ENCODE measurements at regions not wholly inside any gene's neighbourhood (a gene's known extent, or its start where the extent isn't known, plus 50 kb on each side); places are given as distances from the start of the nearest gene placed in this dataset.

DNA sequence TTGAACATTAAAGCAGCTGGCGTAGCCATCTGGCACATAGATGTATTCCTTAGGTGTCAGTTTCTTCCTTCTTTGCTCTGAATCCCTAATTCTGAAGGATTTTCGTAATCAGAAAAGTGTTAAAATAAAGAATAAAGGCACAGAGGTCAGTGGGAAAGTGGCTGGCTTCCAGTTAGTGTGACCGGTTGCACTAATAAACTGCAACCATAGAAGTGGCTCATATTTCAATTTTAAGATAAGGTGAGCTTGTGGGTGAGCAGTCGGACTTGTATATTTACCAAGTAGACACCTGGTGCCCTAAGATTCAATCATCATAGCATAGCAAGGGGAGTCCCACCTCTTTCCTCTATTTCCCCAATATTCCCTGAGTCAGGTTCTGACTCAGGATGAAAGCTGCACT is 459.6 kb downstream of the ACTL7B start:
- TF ChIP-seq, protein P1, sequence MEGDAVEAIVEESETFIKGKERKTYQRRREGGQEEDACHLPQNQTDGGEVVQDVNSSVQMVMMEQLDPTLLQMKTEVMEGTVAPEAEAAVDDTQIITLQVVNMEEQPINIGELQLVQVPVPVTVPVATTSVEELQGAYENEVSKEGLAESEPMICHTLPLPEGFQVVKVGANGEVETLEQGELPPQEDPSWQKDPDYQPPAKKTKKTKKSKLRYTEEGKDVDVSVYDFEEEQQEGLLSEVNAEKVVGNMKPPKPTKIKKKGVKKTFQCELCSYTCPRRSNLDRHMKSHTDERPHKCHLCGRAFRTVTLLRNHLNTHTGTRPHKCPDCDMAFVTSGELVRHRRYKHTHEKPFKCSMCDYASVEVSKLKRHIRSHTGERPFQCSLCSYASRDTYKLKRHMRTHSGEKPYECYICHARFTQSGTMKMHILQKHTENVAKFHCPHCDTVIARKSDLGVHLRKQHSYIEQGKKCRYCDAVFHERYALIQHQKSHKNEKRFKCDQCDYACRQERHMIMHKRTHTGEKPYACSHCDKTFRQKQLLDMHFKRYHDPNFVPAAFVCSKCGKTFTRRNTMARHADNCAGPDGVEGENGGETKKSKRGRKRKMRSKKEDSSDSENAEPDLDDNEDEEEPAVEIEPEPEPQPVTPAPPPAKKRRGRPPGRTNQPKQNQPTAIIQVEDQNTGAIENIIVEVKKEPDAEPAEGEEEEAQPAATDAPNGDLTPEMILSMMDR (IDR thresholded peaks at IDR 0.05; ENCODE audit: low read depth, low read length, missing input control) = no peak
- TF ChIP-seq, protein P2, sequence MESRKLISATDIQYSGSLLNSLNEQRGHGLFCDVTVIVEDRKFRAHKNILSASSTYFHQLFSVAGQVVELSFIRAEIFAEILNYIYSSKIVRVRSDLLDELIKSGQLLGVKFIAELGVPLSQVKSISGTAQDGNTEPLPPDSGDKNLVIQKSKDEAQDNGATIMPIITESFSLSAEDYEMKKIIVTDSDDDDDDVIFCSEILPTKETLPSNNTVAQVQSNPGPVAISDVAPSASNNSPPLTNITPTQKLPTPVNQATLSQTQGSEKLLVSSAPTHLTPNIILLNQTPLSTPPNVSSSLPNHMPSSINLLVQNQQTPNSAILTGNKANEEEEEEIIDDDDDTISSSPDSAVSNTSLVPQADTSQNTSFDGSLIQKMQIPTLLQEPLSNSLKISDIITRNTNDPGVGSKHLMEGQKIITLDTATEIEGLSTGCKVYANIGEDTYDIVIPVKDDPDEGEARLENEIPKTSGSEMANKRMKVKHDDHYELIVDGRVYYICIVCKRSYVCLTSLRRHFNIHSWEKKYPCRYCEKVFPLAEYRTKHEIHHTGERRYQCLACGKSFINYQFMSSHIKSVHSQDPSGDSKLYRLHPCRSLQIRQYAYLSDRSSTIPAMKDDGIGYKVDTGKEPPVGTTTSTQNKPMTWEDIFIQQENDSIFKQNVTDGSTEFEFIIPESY (IDR thresholded peaks at IDR 0.05) = no peak
- TF ChIP-seq RAD21 (IDR thresholded peaks at IDR 0.05) (no peak), JUND (IDR thresholded peaks at IDR 0.05) (no peak), SP1 (IDR thresholded peaks at IDR 0.05) (no peak), GABPA (IDR thresholded peaks at IDR 0.05 in 1 of 2, conservative IDR thresholded peaks at IDR 0.05 in 1 of 2) (no peak)
- TF ChIP-seq, protein P3, sequence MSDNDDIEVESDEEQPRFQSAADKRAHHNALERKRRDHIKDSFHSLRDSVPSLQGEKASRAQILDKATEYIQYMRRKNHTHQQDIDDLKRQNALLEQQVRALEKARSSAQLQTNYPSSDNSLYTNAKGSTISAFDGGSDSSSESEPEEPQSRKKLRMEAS (IDR thresholded peaks at IDR 0.05) = no peak
- TF ChIP-seq, protein P4, sequence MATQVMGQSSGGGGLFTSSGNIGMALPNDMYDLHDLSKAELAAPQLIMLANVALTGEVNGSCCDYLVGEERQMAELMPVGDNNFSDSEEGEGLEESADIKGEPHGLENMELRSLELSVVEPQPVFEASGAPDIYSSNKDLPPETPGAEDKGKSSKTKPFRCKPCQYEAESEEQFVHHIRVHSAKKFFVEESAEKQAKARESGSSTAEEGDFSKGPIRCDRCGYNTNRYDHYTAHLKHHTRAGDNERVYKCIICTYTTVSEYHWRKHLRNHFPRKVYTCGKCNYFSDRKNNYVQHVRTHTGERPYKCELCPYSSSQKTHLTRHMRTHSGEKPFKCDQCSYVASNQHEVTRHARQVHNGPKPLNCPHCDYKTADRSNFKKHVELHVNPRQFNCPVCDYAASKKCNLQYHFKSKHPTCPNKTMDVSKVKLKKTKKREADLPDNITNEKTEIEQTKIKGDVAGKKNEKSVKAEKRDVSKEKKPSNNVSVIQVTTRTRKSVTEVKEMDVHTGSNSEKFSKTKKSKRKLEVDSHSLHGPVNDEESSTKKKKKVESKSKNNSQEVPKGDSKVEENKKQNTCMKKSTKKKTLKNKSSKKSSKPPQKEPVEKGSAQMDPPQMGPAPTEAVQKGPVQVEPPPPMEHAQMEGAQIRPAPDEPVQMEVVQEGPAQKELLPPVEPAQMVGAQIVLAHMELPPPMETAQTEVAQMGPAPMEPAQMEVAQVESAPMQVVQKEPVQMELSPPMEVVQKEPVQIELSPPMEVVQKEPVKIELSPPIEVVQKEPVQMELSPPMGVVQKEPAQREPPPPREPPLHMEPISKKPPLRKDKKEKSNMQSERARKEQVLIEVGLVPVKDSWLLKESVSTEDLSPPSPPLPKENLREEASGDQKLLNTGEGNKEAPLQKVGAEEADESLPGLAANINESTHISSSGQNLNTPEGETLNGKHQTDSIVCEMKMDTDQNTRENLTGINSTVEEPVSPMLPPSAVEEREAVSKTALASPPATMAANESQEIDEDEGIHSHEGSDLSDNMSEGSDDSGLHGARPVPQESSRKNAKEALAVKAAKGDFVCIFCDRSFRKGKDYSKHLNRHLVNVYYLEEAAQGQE (IDR thresholded peaks at IDR 0.05) = no peak
